SK-N-SH (cell line): ENCODE measurements at regions not wholly inside any gene's neighbourhood (a gene's known extent, or its start where the extent isn't known, plus 50 kb on each side); places are given as distances from the start of the nearest gene placed in this dataset.
A peak's percentile ranks its signal among the peaks of the same experiment; 100 is the strongest.

Experiments
- CTCF ChIA-PET: fragments of 300-600, 350-600 bp; formaldehyde crosslinking; extraction: SDS; loops from one replicate; lab custom pipeline; 2021; lab: Yijun Ruan, JAX
- POLR2A ChIA-PET: fragments of 350-600 bp; sonication (Branson Sonifier 250); formaldehyde crosslinking; extraction: SDS; loops from one replicate; lab custom pipeline; 2020; ENCODE audit warnings: antibody characterized with exemption, inconsistent platforms; lab: Yijun Ruan, JAX
- DNase-seq: peaks from one replicate; pipeline ENCODE4 v3.0.0; 2012
- H2AFZ ChIP-seq: fragments of 200-600 bp; sonication (generic); 2 replicates; pipeline ENCODE4 v1.8.1; 2016; ENCODE audit warnings: antibody characterized with exemption, mild to moderate bottlenecking, low read depth
- H3F3A ChIP-seq: fragments of 200-600 bp; sonication (generic); replicated peaks from 2 replicates; pipeline ENCODE3; 2016; ENCODE audit warnings: antibody characterized with exemption, mild to moderate bottlenecking; ENCODE audit not compliant: insufficient read depth
- H3K27ac ChIP-seq, 2 experiments: fragments of 200-500 bp in 1 of 2; fragments of 200-600 bp in 1 of 2; sonication (Bioruptor generic) in 1 of 2; sonication (generic), shearing (Covaris generic) in 1 of 2; 2 replicates each; pipeline versions ENCODE4 v1.5.1 to v1.6.1; 2014 to 2016; ENCODE audit warnings: low read depth in 2 of 2, inconsistent platforms in 1 of 2, low read length in 1 of 2, mild to moderate bottlenecking in 1 of 2, mixed read lengths in 1 of 2
- H3K27me3 ChIP-seq: fragments of 200-600 bp; sonication (generic), shearing (Covaris generic); 2 replicates; pipeline ENCODE4 v1.6.1; 2016; ENCODE audit warnings: mixed run types; ENCODE audit not compliant: insufficient read depth
- H3K36me3 ChIP-seq, 2 experiments: fragments of 200-500 bp in 1 of 2; fragments of 200-600 bp in 1 of 2; sonication (Bioruptor generic) in 1 of 2; sonication (generic) in 1 of 2; replicated peaks in 1 of 2; 2 replicates each; pipeline versions ENCODE3 to v1.5.1; 2014 to 2016; ENCODE audit warnings: low read length in 1 of 2, mild to moderate bottlenecking in 1 of 2; ENCODE audit not compliant: insufficient read depth in 2 of 2, control insufficient read depth in 1 of 2
- H3K4me1 ChIP-seq, 2 experiments: fragments of 200-500 bp in 1 of 2; fragments of 200-600 bp in 1 of 2; sonication (Bioruptor generic) in 1 of 2; sonication (generic), shearing (Covaris generic) in 1 of 2; 2 replicates each; pipeline versions ENCODE4 v1.5.1 to v1.6.1; 2014 to 2016; ENCODE audit warnings: low read depth in 1 of 2, low read length in 1 of 2, mixed run types in 1 of 2; ENCODE audit not compliant: insufficient read depth in 2 of 2, control insufficient read depth in 1 of 2
- H3K4me2 ChIP-seq: fragments of 200-600 bp; sonication (generic), shearing (Covaris generic); 2 replicates; pipeline ENCODE4 v1.6.1; 2017; ENCODE audit warnings: mixed run types
- H3K4me3 ChIP-seq, 2 experiments: fragments of 200-500 bp in 1 of 2; fragments of 200-600 bp in 1 of 2; sonication (Bioruptor generic) in 1 of 2; sonication (generic), shearing (Covaris generic) in 1 of 2; 2 replicates each; pipeline versions ENCODE4 v1.5.1 to v1.8.1; 2014 to 2016; ENCODE audit warnings: low read depth in 2 of 2, inconsistent platforms in 1 of 2, low read length in 1 of 2, mild to moderate bottlenecking in 1 of 2, mixed read lengths in 1 of 2, moderate library complexity in 1 of 2
- H3K79me2 ChIP-seq: fragments of 200-600 bp; sonication (generic); 2 replicates; pipeline ENCODE4 v1.8.1; 2017; ENCODE audit warnings: mild to moderate bottlenecking; ENCODE audit not compliant: insufficient read depth
- H3K9ac ChIP-seq: fragments of 200-600 bp; sonication (generic); 2 replicates; pipeline ENCODE4 v1.6.1; 2017; ENCODE audit warnings: mixed run types
- H3K9me2 ChIP-seq: fragments of 200-600 bp; sonication (generic); 2 replicates; pipeline ENCODE4 v1.6.1; 2017; ENCODE audit warnings: mixed run types
- H3K9me3 ChIP-seq: fragments of 200-600 bp; sonication (generic); 2 replicates; pipeline ENCODE4 v1.6.1; 2017; ENCODE audit warnings: mixed run types, mild to moderate bottlenecking, moderate library complexity
- H4K20me1 ChIP-seq: fragments of 200-600 bp; sonication (generic); 2 replicates; pipeline ENCODE4 v1.6.1; 2017; ENCODE audit warnings: mild to moderate bottlenecking, mixed run types; ENCODE audit not compliant: insufficient read depth
- CHD2 ChIP-seq: fragments of 150-350 bp; IDR thresholded peaks from 2 replicates; pipeline ENCODE4 v1.6.1; 2018; ENCODE audit warnings: low read length; ENCODE audit not compliant: partially characterized antibody
- ELF1 ChIP-seq: IDR thresholded peaks from 2 replicates; pipeline ENCODE4 v1.4.0; 2012
- EP300 ChIP-seq, 2 experiments: IDR thresholded peaks; 2 replicates each; pipeline versions ENCODE4 v1.4.0 to v1.6.1; 2012; ENCODE audit warnings: borderline replicate concordance in 1 of 2, low read depth in 1 of 2, low read length in 1 of 2
- EZH2phosphoT487 ChIP-seq: fragments of 200-600 bp; sonication (generic); IDR thresholded peaks from 2 replicates; pipeline ENCODE4 v1.6.1; 2017; ENCODE audit warnings: low read depth, mixed run types, mild to moderate bottlenecking, antibody characterized with exemption, moderate library complexity, borderline replicate concordance
- FOSL2 ChIP-seq: IDR thresholded peaks from 2 replicates; pipeline ENCODE4 v1.4.0; 2012; ENCODE audit warnings: low read depth, mild to moderate bottlenecking, moderate library complexity, borderline replicate concordance
- GATA2 ChIP-seq: sonication (generic); formaldehyde crosslinking; IDR thresholded peaks from 2 replicates; pipeline ENCODE4 v1.5.0; 2020; ENCODE audit warnings: mild to moderate bottlenecking, missing genetic modification reagents
- POLR2AphosphoS5 ChIP-seq: IDR thresholded peaks from 2 replicates; pipeline ENCODE4 v1.6.1; 2012; ENCODE audit warnings: low read depth, low read length
- RAD21 ChIP-seq: IDR thresholded peaks from 2 replicates; pipeline ENCODE4 v1.6.1; 2012; ENCODE audit warnings: mild to moderate bottlenecking, low read length
- RFX5 ChIP-seq: IDR thresholded peaks from 2 replicates; pipeline ENCODE4 v1.6.1; 2012; ENCODE audit warnings: mild to moderate bottlenecking, improper control_type of control experiment, low read length
- SMC3 ChIP-seq: IDR thresholded peaks from 2 replicates; pipeline ENCODE4 v1.6.1; 2012; ENCODE audit warnings: low read depth, low read length, improper control_type of control experiment
- TCF12 ChIP-seq: IDR thresholded peaks from 2 replicates; pipeline ENCODE4 v1.4.0; 2012
- YY1 ChIP-seq: IDR thresholded peaks from 2 replicates; pipeline ENCODE4 v1.4.0; 2012; ENCODE audit warnings: low read depth, mild to moderate bottlenecking
- WGBS: methylation state at CpG from one replicate; pipeline ENCODE4 v1.1.6; 2017; ENCODE audit warnings: low lambda C conversion rate; 5-methylcytosine and 5-hydroxymethylcytosine counted together
- TF ChIP-seq, protein P1 (sequence below): fragments of 150-350 bp; IDR thresholded peaks from 2 replicates; pipeline ENCODE4 v1.6.1; 2016; ENCODE audit warnings: mild to moderate bottlenecking, low read depth, low read length
- TF ChIP-seq, protein P2 (sequence below): IDR thresholded peaks from 2 replicates; pipeline ENCODE4; 2012
- TF ChIP-seq, protein P3 (sequence below): fragments of 200-600 bp; sonication (generic); IDR thresholded peaks from 2 replicates; pipeline ENCODE4 v1.6.1; 2017; ENCODE audit warnings: antibody characterized with exemption, mild to moderate bottlenecking, moderate library complexity
- TF ChIP-seq, protein P4 (sequence below): IDR thresholded peaks from 2 replicates; pipeline ENCODE4 v1.4.0; 2012; ENCODE audit warnings: low read depth, borderline replicate concordance
- TF ChIP-seq, protein P5 (sequence below): IDR thresholded peaks from 2 replicates; pipeline ENCODE4 v1.4.0; 2012; ENCODE audit warnings: low read depth

DNA sequence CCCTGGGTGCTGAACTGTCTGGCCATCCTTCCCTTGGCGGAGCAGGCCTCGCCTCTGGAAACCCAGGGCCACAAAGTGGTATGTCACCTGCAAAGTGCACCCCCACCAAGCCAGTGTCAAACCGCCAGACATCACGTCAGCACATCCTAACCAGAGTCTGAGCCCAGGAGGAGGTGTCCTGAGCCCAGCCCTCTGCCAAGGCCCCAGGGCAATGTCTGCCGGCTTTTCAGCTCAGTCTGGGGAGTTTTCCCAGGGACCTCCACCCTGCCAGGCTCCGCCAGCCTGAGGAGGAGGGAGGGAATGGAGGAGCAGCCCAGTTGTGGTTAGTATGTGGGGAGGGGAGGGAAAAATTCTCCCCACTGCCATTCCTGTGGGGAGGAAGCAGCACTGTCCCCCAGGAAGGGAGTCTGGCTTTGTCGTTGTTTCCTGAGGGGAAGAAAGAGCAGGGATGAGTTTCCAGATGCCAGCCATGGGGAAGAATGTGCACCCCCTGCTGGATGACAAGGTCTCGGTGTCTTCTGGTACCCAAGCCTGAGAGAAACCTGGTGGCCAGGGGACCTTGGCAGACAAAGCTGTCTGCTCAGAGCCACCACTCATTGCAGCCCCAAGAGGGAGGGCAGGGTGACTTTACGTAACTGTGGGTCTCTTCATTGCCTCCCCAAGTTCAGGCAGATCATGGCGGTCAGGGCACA lies 81.4 kb upstream of the CD82 start:
- H3K9me3 ChIP-seq = no peaks in the 10 kb centered on the region
- peak; percentile 63 for TF ChIP-seq RAD21
- peak; percentile 52 for TF ChIP-seq SMC3
- no peak for TF ChIP-seq FOSL2
- no peak for TF ChIP-seq EP300 (IDR thresholded peaks at IDR 0.05; ENCODE audit: borderline replicate concordance in 1 of 2, low read depth in 1 of 2, low read length in 1 of 2)
- TF ChIP-seq, protein P1, sequence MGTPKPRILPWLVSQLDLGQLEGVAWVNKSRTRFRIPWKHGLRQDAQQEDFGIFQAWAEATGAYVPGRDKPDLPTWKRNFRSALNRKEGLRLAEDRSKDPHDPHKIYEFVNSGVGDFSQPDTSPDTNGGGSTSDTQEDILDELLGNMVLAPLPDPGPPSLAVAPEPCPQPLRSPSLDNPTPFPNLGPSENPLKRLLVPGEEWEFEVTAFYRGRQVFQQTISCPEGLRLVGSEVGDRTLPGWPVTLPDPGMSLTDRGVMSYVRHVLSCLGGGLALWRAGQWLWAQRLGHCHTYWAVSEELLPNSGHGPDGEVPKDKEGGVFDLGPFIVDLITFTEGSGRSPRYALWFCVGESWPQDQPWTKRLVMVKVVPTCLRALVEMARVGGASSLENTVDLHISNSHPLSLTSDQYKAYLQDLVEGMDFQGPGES = no peak
- TF ChIP-seq, protein P2, sequence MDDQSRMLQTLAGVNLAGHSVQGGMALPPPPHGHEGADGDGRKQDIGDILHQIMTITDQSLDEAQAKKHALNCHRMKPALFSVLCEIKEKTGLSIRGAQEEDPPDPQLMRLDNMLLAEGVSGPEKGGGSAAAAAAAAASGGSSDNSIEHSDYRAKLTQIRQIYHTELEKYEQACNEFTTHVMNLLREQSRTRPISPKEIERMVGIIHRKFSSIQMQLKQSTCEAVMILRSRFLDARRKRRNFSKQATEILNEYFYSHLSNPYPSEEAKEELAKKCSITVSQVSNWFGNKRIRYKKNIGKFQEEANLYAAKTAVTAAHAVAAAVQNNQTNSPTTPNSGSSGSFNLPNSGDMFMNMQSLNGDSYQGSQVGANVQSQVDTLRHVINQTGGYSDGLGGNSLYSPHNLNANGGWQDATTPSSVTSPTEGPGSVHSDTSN = no peak
- TF ChIP-seq, protein P3, sequence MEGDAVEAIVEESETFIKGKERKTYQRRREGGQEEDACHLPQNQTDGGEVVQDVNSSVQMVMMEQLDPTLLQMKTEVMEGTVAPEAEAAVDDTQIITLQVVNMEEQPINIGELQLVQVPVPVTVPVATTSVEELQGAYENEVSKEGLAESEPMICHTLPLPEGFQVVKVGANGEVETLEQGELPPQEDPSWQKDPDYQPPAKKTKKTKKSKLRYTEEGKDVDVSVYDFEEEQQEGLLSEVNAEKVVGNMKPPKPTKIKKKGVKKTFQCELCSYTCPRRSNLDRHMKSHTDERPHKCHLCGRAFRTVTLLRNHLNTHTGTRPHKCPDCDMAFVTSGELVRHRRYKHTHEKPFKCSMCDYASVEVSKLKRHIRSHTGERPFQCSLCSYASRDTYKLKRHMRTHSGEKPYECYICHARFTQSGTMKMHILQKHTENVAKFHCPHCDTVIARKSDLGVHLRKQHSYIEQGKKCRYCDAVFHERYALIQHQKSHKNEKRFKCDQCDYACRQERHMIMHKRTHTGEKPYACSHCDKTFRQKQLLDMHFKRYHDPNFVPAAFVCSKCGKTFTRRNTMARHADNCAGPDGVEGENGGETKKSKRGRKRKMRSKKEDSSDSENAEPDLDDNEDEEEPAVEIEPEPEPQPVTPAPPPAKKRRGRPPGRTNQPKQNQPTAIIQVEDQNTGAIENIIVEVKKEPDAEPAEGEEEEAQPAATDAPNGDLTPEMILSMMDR = peak; percentile 45
- TF ChIP-seq, all 33 proteins: peak for 3
- no peak overlapping the region for H3K27ac ChIP-seq
- DNase-seq = peak; percentile 68
- H3K4me1 ChIP-seq = peaks cover 0 to 9% of the 10 kb centered on the region in 2 experiments; a peak in 1 of 4 replicates
- no peaks in the 10 kb centered on the region for H4K20me1 ChIP-seq
- H2AFZ ChIP-seq = no peak overlapping the region
- ChIA-PET CTCF (interaction anchor here (0.6 to 2.4 kb wide), 15 partner anchors 10 to 374 kb away, joined by 3 to 17 read pairs (median 3); no protein-coding TSS in a partner anchor), POLR2A (no interaction called here)
- no peak overlapping the region for H3K9ac ChIP-seq
- WGBS = 62% methylated on average over 9 of the region's 10 CpGs
- no peaks in the 10 kb centered on the region for H3K79me2 ChIP-seq
- no peak overlapping the region for H3K4me2 ChIP-seq
- no peaks in the 10 kb centered on the region; the same call in 1 of the 2 replicates for H3K27me3 ChIP-seq
- H3K4me3 ChIP-seq = no peak overlapping the region; a peak in 1 of 4 replicates
- no peaks in the 10 kb centered on the region for H3K36me3 ChIP-seq
- H3K9me2 ChIP-seq = no peaks in the 10 kb centered on the region
- H3F3A ChIP-seq = no peaks in the 10 kb centered on the region

DNA sequence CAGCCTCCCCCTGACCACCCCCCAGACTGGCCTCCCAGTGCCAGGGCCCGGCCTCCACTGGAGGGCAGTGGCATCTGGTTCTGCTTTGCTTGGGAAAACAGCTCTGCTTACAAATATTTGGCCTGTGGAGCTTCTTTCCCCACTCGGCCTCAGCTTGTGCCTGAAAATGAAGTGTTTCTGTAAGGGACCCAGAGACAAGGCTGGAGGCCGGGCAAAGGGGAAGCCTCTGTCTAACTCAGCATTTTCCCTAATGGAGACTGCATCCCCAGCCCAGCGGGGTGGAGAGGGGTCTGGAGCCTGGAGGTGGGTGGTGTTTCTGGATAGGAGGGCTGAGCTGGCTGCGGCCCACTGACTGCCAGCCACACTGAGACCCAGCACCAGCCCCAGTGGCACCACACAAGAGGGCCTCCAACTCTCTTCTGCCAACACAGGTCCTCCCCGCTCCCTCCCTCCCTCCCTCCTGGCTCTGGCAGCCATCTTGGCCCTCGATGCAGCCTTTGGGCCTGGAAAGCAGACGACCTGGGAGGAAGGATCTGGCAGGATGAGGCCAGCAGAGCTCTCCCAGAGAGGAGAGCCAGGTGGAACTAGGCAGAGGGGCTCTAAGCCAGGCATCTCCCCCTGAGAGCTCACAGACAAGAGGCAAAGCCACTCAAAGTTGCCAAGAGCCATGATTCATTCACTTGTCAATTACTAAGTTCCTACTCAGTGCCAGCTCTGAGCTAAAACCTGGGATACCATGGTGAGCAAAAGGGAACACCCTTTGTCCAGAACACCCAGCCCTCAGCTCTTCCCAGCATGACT lies 77.1 kb upstream of the CD82 start:
- ChIA-PET CTCF (interaction anchor here (0.6 to 1.2 kb wide), 4 partner anchors 23 to 355 kb away, joined by 3 to 5 read pairs (median 3); no protein-coding TSS in a partner anchor), POLR2A (no interaction called here)
- Histone ChIP-seq H3K4me2 (no peak overlapping the region), H3K9me2 (no peaks in the 10 kb centered on the region), H3F3A (no peaks in the 10 kb centered on the region), H4K20me1 (no peaks in the 10 kb centered on the region), H3K4me3 (no peak overlapping the region), H3K79me2 (no peaks in the 10 kb centered on the region), H2AFZ (no peak overlapping the region), H3K36me3 (no peaks in the 10 kb centered on the region), H3K27me3 (no peaks in the 10 kb centered on the region; the same call in 1 of the 2 replicates), H3K9me3 (no peaks in the 10 kb centered on the region), H3K9ac (no peak overlapping the region), H3K4me1 (peaks cover 0 to 9% of the 10 kb centered on the region in 2 experiments; a peak in 1 of 4 replicates), H3K27ac (no peak overlapping the region)
- DNase-seq = no peak
- 40% methylated on average over 2 of the region's 8 CpGs for WGBS
- TF ChIP-seq EZH2phosphoT487 (no peak), FOSL2 (no peak), EP300 (IDR thresholded peaks at IDR 0.05; ENCODE audit: borderline replicate concordance in 1 of 2, low read depth in 1 of 2, low read length in 1 of 2) (no peak), SMC3 (no peak), POLR2AphosphoS5 (no peak), GATA2 (CRISPR knock-in tag) (no peak), RFX5 (no peak), TCF12 (no peak), CHD2 (no peak), ELF1 (no peak), YY1 (no peak)
- TF ChIP-seq, protein P4, sequence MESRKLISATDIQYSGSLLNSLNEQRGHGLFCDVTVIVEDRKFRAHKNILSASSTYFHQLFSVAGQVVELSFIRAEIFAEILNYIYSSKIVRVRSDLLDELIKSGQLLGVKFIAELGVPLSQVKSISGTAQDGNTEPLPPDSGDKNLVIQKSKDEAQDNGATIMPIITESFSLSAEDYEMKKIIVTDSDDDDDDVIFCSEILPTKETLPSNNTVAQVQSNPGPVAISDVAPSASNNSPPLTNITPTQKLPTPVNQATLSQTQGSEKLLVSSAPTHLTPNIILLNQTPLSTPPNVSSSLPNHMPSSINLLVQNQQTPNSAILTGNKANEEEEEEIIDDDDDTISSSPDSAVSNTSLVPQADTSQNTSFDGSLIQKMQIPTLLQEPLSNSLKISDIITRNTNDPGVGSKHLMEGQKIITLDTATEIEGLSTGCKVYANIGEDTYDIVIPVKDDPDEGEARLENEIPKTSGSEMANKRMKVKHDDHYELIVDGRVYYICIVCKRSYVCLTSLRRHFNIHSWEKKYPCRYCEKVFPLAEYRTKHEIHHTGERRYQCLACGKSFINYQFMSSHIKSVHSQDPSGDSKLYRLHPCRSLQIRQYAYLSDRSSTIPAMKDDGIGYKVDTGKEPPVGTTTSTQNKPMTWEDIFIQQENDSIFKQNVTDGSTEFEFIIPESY = no peak
- TF ChIP-seq, protein P5, sequence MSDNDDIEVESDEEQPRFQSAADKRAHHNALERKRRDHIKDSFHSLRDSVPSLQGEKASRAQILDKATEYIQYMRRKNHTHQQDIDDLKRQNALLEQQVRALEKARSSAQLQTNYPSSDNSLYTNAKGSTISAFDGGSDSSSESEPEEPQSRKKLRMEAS = no peak
